LNCaP clone FGC (cell line): ENCODE measurements at regions not wholly inside any gene's neighbourhood (a gene's known extent, or its start where the extent isn't known, plus 50 kb on each side); places are given as distances from the start of the nearest gene placed in this dataset.

Experiments
- DNase-seq: peaks from one replicate; pipeline ENCODE4 v3.0.0-alpha.2; 2011; ENCODE audit warnings: low read depth
- H3K4me3 ChIP-seq: 2 replicates; pipeline ENCODE4 v1.5.1; 2011; ENCODE audit warnings: mild to moderate bottlenecking, low read depth, low read length, control low read depth
- CTCF ChIP-seq: IDR thresholded peaks from 2 replicates; pipeline ENCODE4 v1.5.1; 2012; ENCODE audit warnings: mild to moderate bottlenecking; ENCODE audit not compliant: control insufficient read depth, insufficient read depth; ENCODE audit errors: extremely low read depth

GRCh38 chr10:128657548-128657947, 531.3 kb upstream of the MKI67 start:
- no peak overlapping the region for H3K4me3 ChIP-seq
- no peak for DNase-seq
- no peak for TF ChIP-seq CTCF

GRCh38 chr10:128660726-128661125, 534.5 kb upstream of the MKI67 start:
- no peak for TF ChIP-seq CTCF
- H3K4me3 ChIP-seq = no peak overlapping the region
- no peak for DNase-seq

- TF ChIP-seq CTCF = no peak
- no peak overlapping the region for H3K4me3 ChIP-seq
- no peak for DNase-seq
These were observed 535.4 kb upstream of the MKI67 start for GRCh38 chr10:128661404-128662197.

- DNase-seq = no peak
- no peak for TF ChIP-seq CTCF
- H3K4me3 ChIP-seq = no peak overlapping the region
These were observed 536.3 kb upstream of the MKI67 start for GRCh38 chr10:128662520-128662919.

- DNase-seq = no peak
- no peak overlapping the region for H3K4me3 ChIP-seq
- TF ChIP-seq CTCF = no peak
These were observed 538.5 kb upstream of the MKI67 start for GRCh38 chr10:128664729-128665128.

GRCh38 chr10:128675405-128675804, 549.2 kb upstream of the MKI67 start:
- no peak for TF ChIP-seq CTCF
- no peak overlapping the region for H3K4me3 ChIP-seq
- no peak for DNase-seq

GRCh38 chr10:128680116-128680515, 553.9 kb upstream of the MKI67 start:
- no peak for DNase-seq
- TF ChIP-seq CTCF = no peak
- H3K4me3 ChIP-seq = no peak overlapping the region
